ENCODE measurements at regions not wholly inside any gene's neighbourhood (a gene's known extent, or its start where the extent isn't known, plus 50 kb on each side); places are given as distances from the start of the nearest gene placed in this dataset.

DNA sequence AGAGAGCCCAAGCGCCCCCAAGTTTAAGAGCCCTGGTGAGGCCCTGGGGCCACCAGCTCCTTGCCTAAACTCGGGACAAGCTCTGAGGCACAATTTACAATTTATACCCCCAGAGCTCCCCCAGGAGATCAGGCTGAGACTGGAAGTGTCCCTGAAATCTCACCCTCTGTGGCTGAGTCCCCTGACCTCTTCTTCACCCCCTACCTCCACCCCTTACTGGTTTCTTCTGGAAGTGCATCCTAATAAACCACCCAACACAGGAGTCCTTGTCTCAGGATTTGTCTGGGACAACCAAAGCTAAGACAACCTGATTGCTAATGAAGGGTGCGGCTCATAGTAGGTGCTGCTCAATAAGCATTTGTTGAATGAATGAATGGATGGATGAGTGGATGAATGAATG, 206.4 kb downstream of the BCL11B start:
- DNase-seq: no peak

DNA sequence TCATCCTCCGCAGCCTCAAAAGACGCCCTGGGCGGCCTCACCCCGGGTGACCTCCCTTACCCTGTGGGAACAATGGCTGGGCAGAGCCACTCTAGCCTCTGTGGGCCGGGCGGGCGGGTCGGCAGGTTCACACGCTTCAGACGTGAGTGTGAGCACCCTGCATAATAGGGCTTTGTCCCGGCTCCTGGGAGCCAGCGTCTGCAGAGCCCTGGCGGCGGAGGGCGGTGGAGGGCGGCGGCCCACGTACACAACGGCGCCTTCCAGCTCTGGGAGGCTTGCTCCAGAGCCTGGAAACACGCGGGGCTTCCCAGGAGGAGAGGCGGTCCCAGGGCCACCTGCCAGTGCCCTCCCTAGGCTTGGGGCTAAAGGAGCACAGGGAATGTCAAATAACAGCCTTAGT, 205.6 kb downstream of the BCL11B start:
- DNase-seq: no peak

DNA sequence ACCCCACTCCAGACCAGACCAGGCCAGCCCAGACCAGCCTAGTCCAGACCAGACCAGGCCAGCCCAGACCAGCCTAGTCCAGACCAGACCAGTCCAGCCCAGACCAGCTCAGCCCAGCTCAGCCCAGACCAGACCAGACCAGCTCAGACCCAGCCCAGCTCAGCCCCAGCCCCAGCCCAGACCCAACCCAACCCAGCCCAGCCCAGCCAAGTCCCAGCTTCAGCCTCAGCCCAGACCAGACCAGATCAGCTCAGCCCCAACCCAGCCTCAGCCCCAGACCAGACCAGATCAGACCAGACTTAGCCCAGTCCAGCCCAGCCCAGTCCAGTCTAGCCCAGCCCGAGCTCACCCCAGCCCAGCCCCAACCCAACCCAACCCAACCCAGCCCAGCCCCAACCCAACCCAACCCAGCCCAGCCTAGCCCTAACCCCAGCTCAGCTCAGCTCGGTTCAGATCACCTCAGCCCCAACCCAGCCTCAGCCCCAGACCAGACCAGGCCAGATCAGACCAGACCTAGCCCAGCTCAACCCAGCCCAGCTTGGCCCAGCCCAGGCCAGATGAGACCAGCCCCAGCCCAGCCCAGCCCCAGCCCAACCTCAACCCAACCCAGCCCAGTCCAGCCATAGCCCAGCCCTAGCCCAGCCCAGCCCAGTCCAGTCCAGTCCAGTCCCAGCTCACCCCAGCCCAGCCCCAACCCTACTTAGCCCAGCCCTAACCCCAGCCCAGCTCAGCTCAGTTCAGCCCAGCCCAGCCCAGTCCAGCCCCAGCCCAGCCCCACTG, 204.7 kb downstream of the BCL11B start:
- no peak for DNase-seq

DNA sequence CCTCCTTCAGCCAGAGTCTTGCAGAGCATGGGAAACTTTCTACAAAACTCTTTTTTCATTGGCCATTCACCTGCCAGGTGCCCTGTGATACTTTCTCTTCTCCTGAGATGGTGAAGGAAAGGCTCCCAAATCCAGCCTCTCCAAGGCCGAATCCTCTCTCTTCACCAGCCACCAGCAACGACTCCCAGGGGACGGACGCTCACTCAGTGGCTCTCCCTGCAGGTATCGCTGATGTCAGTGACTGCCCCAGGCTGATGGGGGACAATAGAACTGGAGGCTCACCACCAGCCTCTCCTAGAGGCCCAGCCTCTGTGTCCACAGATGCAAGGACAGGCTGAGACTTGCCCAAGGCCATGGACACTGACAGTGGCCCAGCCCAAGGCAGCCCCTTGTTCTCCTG, 204.1 kb downstream of the BCL11B start:
- DNase-seq: no peak

DNA sequence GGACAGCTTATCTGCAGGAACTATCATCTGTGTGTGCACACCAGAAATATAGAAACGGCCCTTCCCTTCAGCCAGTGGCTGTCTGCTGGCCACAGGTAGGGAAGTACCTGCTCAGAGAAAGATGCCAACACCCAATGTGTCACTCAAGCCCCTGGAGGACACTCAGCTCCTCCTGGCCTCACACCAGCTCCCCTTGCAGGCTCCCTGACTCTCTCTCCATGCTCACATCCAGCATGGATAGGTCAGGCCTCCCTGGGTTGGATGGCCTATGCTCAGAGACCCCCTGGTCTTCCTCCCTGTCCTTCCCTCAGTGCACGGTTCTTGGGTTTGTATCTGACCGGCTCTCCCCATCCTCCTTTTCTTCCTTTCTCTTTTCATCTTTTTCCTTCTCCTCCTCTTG, 202.1 kb downstream of the BCL11B start:
- DNase-seq: no peak

DNA sequence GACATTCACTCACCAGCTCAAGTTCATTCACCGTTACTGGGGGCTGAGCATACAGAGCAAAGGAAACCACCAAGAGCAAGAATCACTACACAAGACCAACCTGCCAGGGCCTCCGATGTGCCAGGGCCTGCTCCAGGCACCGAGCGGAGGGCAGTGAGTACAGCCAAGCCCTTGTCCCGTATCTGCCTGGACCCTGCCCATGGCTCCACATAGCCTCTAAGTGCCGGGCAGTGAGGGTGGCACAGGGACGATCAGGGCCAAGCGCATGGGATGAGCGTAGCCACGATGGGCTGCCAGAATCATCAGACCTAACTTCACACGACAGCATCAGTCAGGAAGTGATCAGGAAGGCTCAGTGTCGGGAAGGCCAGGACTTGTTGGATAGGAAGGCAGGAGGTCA, 199.6 kb downstream of the BCL11B start:
- DNase-seq: no peak

DNA sequence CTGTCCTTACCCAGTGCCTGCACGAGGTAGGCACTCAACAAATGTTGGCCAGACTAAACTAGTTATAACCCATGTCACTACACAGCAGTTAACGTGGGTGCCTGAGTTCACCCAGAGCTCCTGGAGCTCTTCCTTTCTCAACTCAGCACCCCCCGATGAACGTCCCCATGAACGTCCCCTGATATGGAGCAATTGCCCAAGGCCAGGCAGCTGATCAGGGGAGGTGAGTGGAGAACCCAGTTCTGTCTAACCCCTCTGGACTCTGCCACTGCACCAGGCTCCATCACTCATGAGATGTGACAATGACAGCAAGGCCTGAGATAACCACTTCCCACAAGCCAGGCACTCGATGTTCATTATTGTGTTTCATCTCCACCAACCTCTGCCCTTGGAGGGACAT, 199.0 kb downstream of the BCL11B start:
- DNase-seq: no peak

DNA sequence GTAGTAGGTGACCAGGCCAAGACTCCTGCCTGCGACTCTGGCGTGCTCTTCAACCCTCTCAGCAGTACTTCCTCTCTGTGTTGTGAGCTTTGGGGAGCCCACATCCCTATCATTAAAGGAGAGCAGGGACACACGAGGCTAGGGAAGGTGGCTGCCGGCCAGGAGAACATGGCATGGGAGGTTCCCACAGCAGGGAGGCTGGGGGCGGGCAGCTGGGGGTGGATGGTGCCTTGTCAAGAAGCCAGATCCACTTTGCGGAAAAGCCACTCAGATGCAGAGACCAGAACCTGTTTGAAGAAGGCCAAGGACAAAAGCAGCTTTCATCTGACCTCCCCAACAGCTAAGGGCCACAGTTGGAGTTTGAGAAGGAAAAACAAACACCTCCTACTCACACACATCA, 198.6 kb downstream of the BCL11B start:
- DNase-seq: no peak

DNA sequence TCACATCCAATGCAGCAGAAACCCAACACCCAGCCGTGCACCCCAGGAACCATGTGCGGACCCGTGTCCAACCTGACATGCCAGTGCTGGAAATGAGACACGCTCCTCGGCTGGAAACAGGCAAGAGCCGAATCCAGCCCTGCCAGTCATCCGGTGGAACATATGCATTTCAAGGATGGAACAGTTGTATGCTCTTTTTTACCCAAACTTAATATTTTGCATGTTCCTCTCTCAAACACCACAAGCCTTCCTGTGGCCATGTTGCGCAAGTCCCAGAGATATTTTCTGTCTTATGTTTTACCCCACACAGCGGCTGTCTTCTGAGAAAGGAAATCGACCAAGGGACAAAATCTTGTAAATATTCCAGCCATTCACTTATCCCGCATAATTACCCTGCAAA, 196.9 kb downstream of the BCL11B start:
- no peak for DNase-seq

DNA sequence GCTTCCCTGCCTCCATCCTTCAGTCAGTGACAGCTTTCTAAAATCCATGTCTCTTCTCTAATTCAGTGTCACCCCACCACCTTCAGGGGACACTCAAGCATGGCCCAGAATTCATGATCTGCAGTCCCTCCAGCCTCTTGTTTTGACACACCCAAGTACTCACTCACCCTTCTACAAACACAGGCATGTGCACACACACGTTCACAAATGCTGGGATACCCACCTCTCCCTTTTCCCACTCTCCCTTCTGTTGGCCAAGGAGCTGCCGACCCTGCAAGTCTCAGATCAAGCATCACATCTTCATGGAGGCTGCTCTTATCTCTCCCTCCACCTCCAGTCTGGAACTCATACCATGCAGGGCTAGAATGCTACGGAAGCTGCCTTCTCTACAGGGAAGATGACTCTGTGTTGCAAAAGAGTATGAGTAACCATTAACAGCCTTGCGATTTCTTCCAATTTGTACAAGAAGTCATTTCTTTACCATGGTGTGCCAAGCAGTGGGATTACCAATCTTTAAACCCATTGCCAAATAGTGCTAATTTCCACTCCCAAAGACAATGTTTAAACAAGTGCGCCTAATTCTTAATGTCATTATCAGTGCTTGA, 196.1 kb downstream of the BCL11B start:
- no peak for DNase-seq

DNA sequence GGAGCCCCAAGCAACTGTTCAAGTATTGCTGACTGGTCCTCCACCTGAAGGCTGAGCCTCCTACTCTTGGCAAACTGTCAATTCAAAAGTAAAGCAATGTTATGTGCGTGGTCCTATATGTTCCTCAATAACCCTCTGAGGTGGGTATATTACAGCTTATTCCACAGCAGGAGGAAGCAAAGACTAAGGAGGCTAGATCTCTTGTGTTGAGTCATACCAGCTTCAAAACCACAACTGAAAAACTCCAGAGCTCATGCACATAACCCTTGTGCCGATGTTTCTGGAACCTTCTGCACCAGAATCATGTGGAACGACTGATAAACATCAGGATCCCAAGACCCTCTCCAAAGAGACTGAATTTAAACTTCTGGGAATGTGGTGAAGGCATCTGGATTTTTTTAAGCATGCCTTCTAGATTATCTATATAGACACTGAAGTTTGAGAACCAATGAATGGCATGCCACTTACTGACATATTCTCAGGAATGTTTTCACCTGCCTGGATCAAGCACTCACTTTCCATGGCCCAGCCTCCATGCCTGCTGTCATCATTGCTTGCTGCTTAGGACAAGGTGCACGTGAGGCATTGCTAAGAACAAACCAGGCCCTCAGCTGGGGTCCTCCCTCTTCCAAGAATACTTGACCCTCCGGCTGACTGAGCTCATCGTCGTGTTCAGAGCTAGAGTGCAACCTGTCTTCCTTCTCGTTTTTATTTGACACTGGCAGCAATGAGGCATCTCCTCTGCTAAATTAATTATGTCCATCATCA, 194.7 kb downstream of the BCL11B start:
- DNase-seq: no peak

DNA sequence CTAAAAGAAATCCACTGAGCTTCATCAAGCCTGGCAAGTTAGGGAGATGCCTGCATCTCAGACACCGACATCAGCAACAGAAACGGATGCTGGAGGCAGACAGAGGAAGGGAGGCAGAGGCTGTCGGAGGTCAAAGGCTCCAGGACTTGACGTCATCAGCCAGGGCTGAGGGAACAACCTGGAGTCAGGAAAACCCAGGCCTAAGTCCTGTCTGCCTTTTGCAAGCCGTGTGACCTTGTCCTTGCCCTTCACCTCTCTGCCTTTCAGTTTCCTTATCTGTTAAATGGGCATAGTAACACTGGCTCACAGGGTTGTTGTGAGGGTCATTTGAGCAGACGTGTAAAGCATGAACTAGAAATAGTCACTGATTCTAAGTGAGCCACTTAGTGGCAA, 194.2 kb downstream of the BCL11B start:
- no peak for DNase-seq

DNA sequence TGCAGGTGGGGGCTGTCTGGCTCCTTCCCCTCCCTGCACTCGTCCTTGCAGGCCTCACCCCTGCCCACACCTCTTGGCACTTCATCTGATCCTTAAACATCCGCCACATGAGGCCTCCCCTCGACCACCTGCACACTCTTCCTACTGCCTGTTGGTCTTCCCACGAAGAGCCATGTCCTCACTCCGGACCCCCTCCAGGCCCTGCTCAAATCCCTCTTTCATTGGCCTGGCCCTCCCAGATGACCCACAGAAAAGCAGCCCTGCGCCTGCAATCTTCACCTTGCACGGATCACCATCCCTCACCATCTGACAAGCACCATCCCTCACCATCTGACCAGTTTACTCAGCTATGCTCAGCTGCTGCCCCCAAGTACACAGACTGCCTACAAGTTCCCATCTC, 193.6 kb downstream of the BCL11B start:
- no peak for DNase-seq

DNA sequence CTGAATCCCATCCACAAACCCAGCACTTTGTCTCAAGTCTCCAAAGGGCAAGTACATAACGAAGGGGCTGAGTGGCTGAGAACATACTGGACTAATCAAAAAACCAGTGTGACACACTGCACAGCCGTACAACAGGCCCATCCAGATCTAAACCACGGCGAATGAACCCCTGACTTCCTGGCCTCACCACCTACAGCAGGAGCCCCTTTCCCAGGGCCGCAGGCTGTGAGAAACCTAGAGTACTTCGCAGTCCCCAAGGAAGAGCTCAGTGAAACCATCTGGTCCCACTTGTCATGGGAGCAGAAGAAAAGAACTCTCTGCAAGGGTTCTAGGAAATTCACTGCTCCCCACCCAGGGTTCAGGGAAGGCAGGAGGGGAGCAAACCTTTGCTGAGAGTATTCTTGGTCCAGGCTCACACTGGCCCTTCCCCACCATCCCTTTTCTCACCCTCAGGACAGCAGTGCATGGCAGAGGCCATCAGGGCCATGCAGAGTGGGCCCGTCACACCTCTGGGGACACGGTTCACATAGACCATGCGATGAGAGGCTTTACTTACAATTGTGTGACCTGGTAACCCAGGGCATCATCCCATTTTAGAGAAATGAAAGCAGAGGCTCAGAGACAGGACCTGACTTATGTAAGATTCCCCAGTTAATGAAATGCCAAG, 192.8 kb downstream of the BCL11B start:
- DNase-seq: no peak

DNA sequence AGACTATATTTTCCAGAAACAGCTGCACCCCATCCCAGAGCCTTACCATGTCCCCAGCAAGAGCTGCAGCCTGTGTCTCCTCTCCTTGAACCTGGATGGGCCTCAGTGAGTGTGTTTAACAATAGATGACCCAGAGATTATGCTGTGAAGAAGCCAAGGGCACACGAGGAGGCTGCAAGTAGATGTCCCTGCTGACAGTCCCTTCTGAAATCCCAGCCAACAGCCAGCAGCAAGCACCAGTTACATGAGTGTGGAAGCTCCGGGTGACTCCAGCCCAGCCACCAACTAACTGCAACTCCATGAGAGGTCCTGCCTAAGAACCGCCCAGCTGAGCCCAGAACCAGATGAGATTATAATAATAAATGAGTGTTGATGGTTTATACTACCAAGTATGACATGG, 191.7 kb downstream of the BCL11B start:
- DNase-seq: no peak

DNA sequence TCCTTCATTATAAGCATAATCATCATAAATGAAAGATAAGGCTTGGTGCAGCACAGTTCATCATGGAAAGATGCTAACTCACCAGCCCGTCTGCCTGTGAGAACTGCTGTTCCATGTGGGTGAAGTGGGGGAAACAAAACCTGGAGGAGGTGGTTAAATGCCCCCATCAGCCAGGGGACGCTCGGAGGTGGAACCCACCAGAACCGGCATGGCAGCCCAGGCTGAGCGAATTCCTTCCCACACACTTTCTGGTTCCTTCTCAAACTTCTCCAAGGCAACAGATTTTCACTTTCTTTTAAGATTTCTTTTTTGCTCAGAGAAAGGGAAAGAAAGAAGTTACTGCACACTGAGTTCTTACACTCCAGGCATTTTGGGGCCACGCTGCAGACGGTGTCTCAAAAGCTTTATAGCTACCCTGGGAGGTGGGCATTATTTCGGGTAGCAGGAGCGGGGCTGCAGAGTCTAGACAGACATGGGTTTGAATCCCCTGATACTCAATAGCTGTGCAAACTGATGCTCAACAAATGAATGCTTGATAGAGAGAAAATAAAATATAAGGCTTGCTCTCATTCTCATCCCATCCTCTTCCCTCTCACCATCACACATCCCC, 190.7 kb downstream of the BCL11B start:
- DNase-seq: no peak

DNA sequence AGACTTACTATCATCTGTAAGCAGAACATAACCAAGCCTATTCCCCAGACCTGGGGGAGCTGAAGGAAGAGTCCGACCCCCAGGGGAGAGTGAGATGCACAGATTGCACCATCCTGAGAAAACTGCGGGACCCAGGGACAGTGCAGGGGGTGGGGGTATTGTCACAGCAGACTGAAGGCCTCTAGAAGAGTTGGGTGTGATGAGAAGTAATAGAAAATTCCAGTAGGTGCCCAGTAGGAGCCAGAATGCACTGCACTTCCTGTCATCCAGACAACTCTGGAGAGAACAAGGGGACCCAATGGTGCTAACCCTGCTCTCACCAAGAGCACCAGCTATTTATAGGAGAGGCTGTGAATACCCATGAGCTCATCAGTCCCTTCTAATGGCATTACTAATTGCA, 190.1 kb downstream of the BCL11B start:
- DNase-seq: no peak

DNA sequence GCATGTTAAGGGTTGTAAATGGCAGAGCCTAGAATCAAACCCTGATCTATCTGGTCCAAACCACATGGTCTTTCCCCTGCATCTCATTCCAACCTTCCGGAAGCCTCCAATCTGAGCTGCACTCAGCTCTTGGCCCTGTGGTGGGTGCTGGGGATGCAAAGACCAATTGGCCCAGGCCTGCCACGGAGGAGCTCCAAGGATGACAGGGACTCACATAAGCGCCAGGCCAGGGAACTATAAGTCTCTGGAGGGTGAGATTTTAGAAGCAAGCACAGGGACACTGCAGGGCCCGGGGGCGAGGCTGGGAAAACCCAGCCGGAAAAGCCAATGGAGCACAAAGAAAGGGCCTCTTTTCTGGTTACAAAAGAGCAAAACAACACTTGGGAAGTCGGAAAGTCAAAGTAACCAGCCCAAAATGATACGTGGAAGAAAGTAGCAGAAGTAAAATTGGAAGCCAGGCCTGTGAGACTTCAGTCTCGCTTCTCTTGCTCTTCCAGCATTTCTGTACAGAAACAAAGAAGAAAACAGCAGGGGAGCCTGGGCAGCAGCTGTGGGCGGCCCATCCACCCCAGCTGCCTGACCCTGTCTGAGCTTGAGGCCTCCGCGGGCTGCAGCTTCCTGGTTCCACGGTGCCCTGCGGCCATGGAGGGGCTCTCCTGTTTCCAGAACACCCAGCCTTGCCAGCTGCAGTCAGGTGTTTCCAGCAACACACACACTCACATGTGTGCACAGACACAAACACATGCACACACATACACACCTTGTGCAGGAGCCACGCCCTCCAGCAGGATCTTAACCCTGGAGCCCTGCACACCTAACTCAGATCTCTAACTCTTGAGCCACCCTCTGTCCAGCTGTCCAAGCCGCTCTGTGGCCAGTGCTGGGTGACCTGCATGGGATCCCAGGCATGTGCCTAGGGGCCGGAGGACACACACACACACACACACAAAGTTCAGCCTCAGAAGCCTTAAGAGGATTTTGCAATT, 178.2 kb downstream of the BCL11B start:
- DNase-seq: no peak

DNA sequence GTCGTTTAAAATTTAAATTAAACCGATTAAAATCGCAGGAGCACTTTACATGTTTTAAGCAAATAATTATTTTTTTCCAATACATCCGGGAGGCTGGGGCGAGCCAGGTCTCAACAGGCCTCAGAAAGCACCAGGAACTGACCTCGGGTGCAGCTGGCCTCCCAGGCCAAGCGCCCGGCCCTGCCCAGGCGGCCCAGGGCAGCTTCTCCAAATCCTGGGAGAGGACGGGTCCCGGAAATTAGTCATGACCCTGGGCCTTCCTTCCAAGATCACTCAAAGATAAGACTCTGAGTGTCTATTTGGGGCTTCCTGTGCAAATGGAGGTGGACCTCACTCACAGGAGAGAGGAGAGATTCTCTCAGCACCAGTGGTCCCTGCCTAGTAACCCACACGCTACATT, 177.1 kb downstream of the BCL11B start:
- DNase-seq: no peak

DNA sequence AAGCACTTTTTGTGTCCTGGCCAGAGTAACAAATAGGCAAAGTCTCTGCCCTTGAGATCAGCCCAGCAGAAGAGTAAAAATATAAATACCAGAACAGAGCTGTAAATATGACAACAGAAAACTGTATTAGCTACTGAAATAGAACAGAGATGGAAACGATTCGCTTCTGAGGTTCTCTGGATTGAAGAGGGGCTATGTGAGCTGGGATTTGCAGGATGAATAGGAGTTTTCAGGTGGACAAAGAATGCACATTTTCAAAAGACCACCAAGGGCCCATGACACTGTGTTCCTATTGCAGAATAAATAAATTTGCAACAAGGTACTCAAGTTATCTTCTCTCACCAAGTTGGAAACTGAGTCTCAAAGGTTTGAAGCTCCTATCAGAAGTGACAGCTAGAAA, 176.6 kb downstream of the BCL11B start:
- no peak for DNase-seq

DNA sequence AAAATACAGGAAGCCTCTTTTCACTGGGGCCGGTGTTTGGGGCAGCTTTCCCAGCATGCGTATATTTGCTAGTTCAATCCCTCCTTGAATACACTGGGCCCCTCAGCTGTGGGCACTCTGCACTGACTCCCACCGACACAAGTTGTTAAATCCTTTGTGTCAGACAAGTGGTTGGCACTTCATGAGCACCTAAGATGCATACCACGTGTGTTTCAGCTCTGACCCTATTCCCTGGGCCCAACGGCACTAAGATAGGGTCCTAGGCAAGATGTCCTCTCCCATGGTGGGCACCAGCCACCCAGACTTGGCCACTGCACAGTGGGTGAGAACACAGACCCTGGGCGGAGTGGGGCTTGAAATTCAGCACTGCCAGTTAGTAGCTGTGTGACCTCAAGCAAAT, 173.8 kb downstream of the BCL11B start:
- no peak for DNase-seq
